ENCODE measurements at regions not wholly inside any gene's neighbourhood (a gene's known extent, or its start where the extent isn't known, plus 50 kb on each side); places are given as distances from the start of the nearest gene placed in this dataset.
"Not testable (repeated sequence)": the region's sequence is repeated elsewhere in the genome, so short reads cannot be mapped to it uniquely, and the experiment has no call there.

- TF ChIP-seq SP1 (IDR thresholded peaks at IDR 0.05) (no peak), LEF1 (IDR thresholded peaks at IDR 0.05; ENCODE audit: borderline replicate concordance) (no peak), TARDBP (IDR thresholded peaks at IDR 0.05) (no peak), SUZ12 (IDR thresholded peaks at IDR 0.05) (no peak), PKNOX1 (IDR thresholded peaks at IDR 0.05) (no peak), FOXK2 (IDR thresholded peaks at IDR 0.05) (no peak), ARNT (IDR thresholded peaks at IDR 0.05) (no peak), HDGF (IDR thresholded peaks at IDR 0.05; ENCODE audit: borderline replicate concordance) (no peak), FOXM1 (IDR thresholded peaks at IDR 0.05; ENCODE audit: borderline replicate concordance) (no peak)
- no peak for DNase-seq (ENCODE audit: extremely low spot score)
- CTCF ChIA-PET, result no interaction called here
- POLR2A ChIA-PET, result no interaction called here
Measured at GRCh38 chr7:65471587-65471986, 97.9 kb downstream of the ZNF92 start.

GRCh38 chr7:65475040-65475726 lies 101.5 kb downstream of the ZNF92 start:
- DNase-seq (ENCODE audit: extremely low spot score), result no peak
- POLR2A ChIA-PET, result no interaction called here
- TF ChIP-seq SUZ12 (IDR thresholded peaks at IDR 0.05) (no peak), HDGF (IDR thresholded peaks at IDR 0.05; ENCODE audit: borderline replicate concordance) (no peak), SP1 (IDR thresholded peaks at IDR 0.05) (no peak), PKNOX1 (IDR thresholded peaks at IDR 0.05) (no peak), FOXM1 (IDR thresholded peaks at IDR 0.05; ENCODE audit: borderline replicate concordance) (no peak), BHLHE40 (IDR thresholded peaks at IDR 0.05; ENCODE audit: borderline replicate concordance) (no peak), FOXA1 (IDR thresholded peaks at IDR 0.05) (no peak), CTBP1 (IDR thresholded peaks at IDR 0.05; ENCODE audit: borderline replicate concordance) (no peak), TARDBP (IDR thresholded peaks at IDR 0.05) (no peak), ELF4 (IDR thresholded peaks at IDR 0.05) (no peak), NFRKB (IDR thresholded peaks at IDR 0.05) (no peak), ZNF384 (IDR thresholded peaks at IDR 0.05) (no peak), ARNT (IDR thresholded peaks at IDR 0.05) (no peak), FOXK2 (IDR thresholded peaks at IDR 0.05) (no peak), LEF1 (IDR thresholded peaks at IDR 0.05; ENCODE audit: borderline replicate concordance) (no peak), L3MBTL2 (conservative IDR thresholded peaks at IDR 0.05) (no peak)
- CTCF ChIA-PET, result interaction anchor here (0.6 kb wide), 1 partner anchor 20 kb away, joined by 3 read pairs; no protein-coding TSS in a partner anchor

GRCh38 chr7:65475734-65476319 lies 102.2 kb downstream of the ZNF92 start:
- ChIA-PET CTCF (no interaction called here), POLR2A (no interaction called here)
- no peak for DNase-seq (ENCODE audit: extremely low spot score)
- TF ChIP-seq CTBP1 (IDR thresholded peaks at IDR 0.05; ENCODE audit: borderline replicate concordance) (no peak), HDGF (IDR thresholded peaks at IDR 0.05; ENCODE audit: borderline replicate concordance) (no peak), NFRKB (IDR thresholded peaks at IDR 0.05) (no peak), L3MBTL2 (conservative IDR thresholded peaks at IDR 0.05) (no peak), ZNF384 (IDR thresholded peaks at IDR 0.05) (no peak), FOXA1 (IDR thresholded peaks at IDR 0.05) (no peak), FOXM1 (IDR thresholded peaks at IDR 0.05; ENCODE audit: borderline replicate concordance) (no peak), ELF4 (IDR thresholded peaks at IDR 0.05) (no peak), TARDBP (IDR thresholded peaks at IDR 0.05) (no peak), SP1 (IDR thresholded peaks at IDR 0.05) (no peak), LEF1 (IDR thresholded peaks at IDR 0.05; ENCODE audit: borderline replicate concordance) (no peak), PKNOX1 (IDR thresholded peaks at IDR 0.05) (no peak), BHLHE40 (IDR thresholded peaks at IDR 0.05; ENCODE audit: borderline replicate concordance) (no peak), SUZ12 (IDR thresholded peaks at IDR 0.05) (no peak), ARNT (IDR thresholded peaks at IDR 0.05) (no peak), FOXK2 (IDR thresholded peaks at IDR 0.05) (no peak)

GRCh38 chr7:65477326-65477725 lies 103.7 kb downstream of the ZNF92 start:
- TF ChIP-seq PKNOX1 (IDR thresholded peaks at IDR 0.05), result no peak
- no peak for TF ChIP-seq SUZ12 (IDR thresholded peaks at IDR 0.05)
- TF ChIP-seq FOXM1 (IDR thresholded peaks at IDR 0.05; ENCODE audit: borderline replicate concordance), result no peak
- no peak for TF ChIP-seq LEF1 (IDR thresholded peaks at IDR 0.05; ENCODE audit: borderline replicate concordance)
- TF ChIP-seq HDGF (IDR thresholded peaks at IDR 0.05; ENCODE audit: borderline replicate concordance), result no peak
- TF ChIP-seq TARDBP (IDR thresholded peaks at IDR 0.05), result no peak
- no peak for TF ChIP-seq NFRKB (IDR thresholded peaks at IDR 0.05)
- CTCF ChIA-PET, result interaction anchor here (0.5 to 0.9 kb wide), 5 partner anchors 16 to 1456 kb away, joined by 3 to 7 read pairs (median 3); no protein-coding TSS in a partner anchor
- peak; percentile 80 for DNase-seq (ENCODE audit: extremely low spot score)
- POLR2A ChIA-PET, result no interaction called here

- ChIA-PET CTCF (no interaction called here), POLR2A (no interaction called here)
- no peak for TF ChIP-seq HDGF (IDR thresholded peaks at IDR 0.05; ENCODE audit: borderline replicate concordance)
- no peak for TF ChIP-seq PKNOX1 (IDR thresholded peaks at IDR 0.05)
- no peak for TF ChIP-seq TARDBP (IDR thresholded peaks at IDR 0.05)
- TF ChIP-seq ZNF384 (IDR thresholded peaks at IDR 0.05), result no peak
- TF ChIP-seq ARNT (IDR thresholded peaks at IDR 0.05), result no peak
- no peak for TF ChIP-seq FOXK2 (IDR thresholded peaks at IDR 0.05)
- no peak for TF ChIP-seq LEF1 (IDR thresholded peaks at IDR 0.05; ENCODE audit: borderline replicate concordance)
- TF ChIP-seq ELF4 (IDR thresholded peaks at IDR 0.05), result no peak
- no peak for TF ChIP-seq SP1 (IDR thresholded peaks at IDR 0.05)
- no peak for TF ChIP-seq FOXA1 (IDR thresholded peaks at IDR 0.05)
- no peak for TF ChIP-seq L3MBTL2 (conservative IDR thresholded peaks at IDR 0.05)
- TF ChIP-seq FOXM1 (IDR thresholded peaks at IDR 0.05; ENCODE audit: borderline replicate concordance), result no peak
- no peak for TF ChIP-seq NFRKB (IDR thresholded peaks at IDR 0.05)
- TF ChIP-seq BHLHE40 (IDR thresholded peaks at IDR 0.05; ENCODE audit: borderline replicate concordance), result no peak
- TF ChIP-seq CTBP1 (IDR thresholded peaks at IDR 0.05; ENCODE audit: borderline replicate concordance), result no peak
- no peak for TF ChIP-seq SUZ12 (IDR thresholded peaks at IDR 0.05)
- DNase-seq (ENCODE audit: extremely low spot score), result no peak
Measured at GRCh38 chr7:65489260-65489767, 115.7 kb downstream of the ZNF92 start.

GRCh38 chr7:65496697-65497096 lies 123.0 kb downstream of the ZNF92 start:
- DNase-seq (ENCODE audit: extremely low spot score); POLR2A ChIA-PET; CTCF ChIA-PET: not testable (repeated sequence)

Data from HEK293T (cell line).